Endothelial cell of umbilical vein (primary cell): ENCODE measurements at regions not wholly inside any gene's neighbourhood (a gene's known extent, or its start where the extent isn't known, plus 50 kb on each side); places are given as distances from the start of the nearest gene placed in this dataset.

Source experiments
- BruUV-seq: library from RNA; stranded (reverse); fragments of 400-500 nt; replicated peaks from 2 replicates; lab custom pipeline; 2021; lab: Mats Ljungman, UMichigan
- CTCF ChIA-PET: fragments of 300-600, 350-600 bp; sonication (Branson Sonifier 250); formaldehyde crosslinking; loops from one replicate; lab custom pipeline; 2021; ENCODE audit warnings: antibody characterized with exemption, inconsistent platforms; lab: Charles Lee
- POLR2A ChIA-PET: fragments of 300-600, 350-600 bp; sonication (Branson Sonifier 250); formaldehyde crosslinking; loops from one replicate; lab custom pipeline; 2021; ENCODE audit warnings: antibody characterized with exemption, inconsistent platforms; lab: Charles Lee
- DNase-seq: peaks from one replicate; pipeline ENCODE4 v3.0.0-alpha.2; 2011; ENCODE audit warnings: low read depth, low spot score
- FAIRE-seq: peaks from 2 replicates; lab custom pipeline; 2011; peaks lifted over from hg19 to GRCh38; lab: Jason Lieb, UNC
- H2AFZ ChIP-seq: 2 replicates; pipeline ENCODE4 v1.6.0; 2012; ENCODE audit warnings: low read depth, low read length, control low read depth, inconsistent platforms
- H3K27ac ChIP-seq: 2 replicates; pipeline ENCODE4 v1.5.1; 2011; ENCODE audit warnings: low read depth, mild to moderate bottlenecking, control low read depth, low read length, moderate library complexity; ENCODE audit not compliant: insufficient read depth
- H3K27me3 ChIP-seq, 2 experiments: 2 replicates each; pipeline versions ENCODE4 v1.6.0 to v1.6.1; 2011; ENCODE audit warnings: low read length in 2 of 2, mixed read lengths in 1 of 2; ENCODE audit not compliant: control insufficient read depth in 2 of 2, insufficient read depth in 2 of 2
- H3K36me3 ChIP-seq, 2 experiments: 2 replicates in 1 of 2; 3 replicates in 1 of 2; pipeline ENCODE4 v1.5.1; 2011; ENCODE audit warnings: low read length in 2 of 2, mild to moderate bottlenecking in 1 of 2, moderate library complexity in 1 of 2; ENCODE audit not compliant: control insufficient read depth in 2 of 2, insufficient read depth in 2 of 2; ENCODE audit errors: extremely low read depth in 1 of 2
- H3K4me1 ChIP-seq: 3 replicates; pipeline ENCODE4 v1.5.1; 2011; ENCODE audit warnings: mild to moderate bottlenecking, low read length; ENCODE audit not compliant: control insufficient read depth, insufficient read depth; ENCODE audit errors: extremely low read depth
- H3K4me2 ChIP-seq: 2 replicates; pipeline ENCODE4 v1.6.1; 2011; ENCODE audit warnings: low read length, control low read depth, mixed read lengths; ENCODE audit not compliant: insufficient read depth
- H3K4me3 ChIP-seq, 3 experiments: fragments of 200-600 bp in 1 of 3; sonication (generic), shearing (Covaris generic) in 1 of 3; replicated peaks in 1 of 3; 2 replicates each; pipeline ENCODE4 v1.5.1; 2011 to 2016; ENCODE audit warnings: control low read depth in 3 of 3, low read length in 3 of 3, mild to moderate bottlenecking in 2 of 3, inconsistent platforms in 1 of 3, low read depth in 1 of 3, moderate library complexity in 1 of 3; ENCODE audit not compliant: insufficient read depth in 1 of 3
- H3K79me2 ChIP-seq: 2 replicates; pipeline ENCODE4 v1.6.0; 2012; ENCODE audit warnings: low read length, inconsistent platforms; ENCODE audit not compliant: control insufficient read depth, insufficient read depth
- H3K9ac ChIP-seq: replicated peaks from 2 replicates; pipeline ENCODE3; 2011; ENCODE audit warnings: low read length, control low read depth; ENCODE audit not compliant: insufficient read depth; ENCODE audit errors: extremely low read depth
- H3K9me1 ChIP-seq: replicated peaks from 3 replicates; pipeline ENCODE4 v1.6.0; 2011; ENCODE audit warnings: mild to moderate bottlenecking, low read length; ENCODE audit not compliant: control insufficient read depth, insufficient read depth; ENCODE audit errors: extremely low read depth
- H3K9me3 ChIP-seq: replicated peaks from 2 replicates; pipeline ENCODE4 v1.5.1; 2012; ENCODE audit warnings: low read length, inconsistent platforms; ENCODE audit not compliant: control insufficient read depth, insufficient read depth
- H4K20me1 ChIP-seq: replicated peaks from 2 replicates; pipeline ENCODE3; 2011; ENCODE audit warnings: mild to moderate bottlenecking, low read length; ENCODE audit not compliant: control insufficient read depth, insufficient read depth; ENCODE audit errors: extremely low read depth
- EZH2 ChIP-seq: IDR thresholded peaks from 2 replicates; pipeline ENCODE4 v1.6.1; 2012; ENCODE audit warnings: borderline replicate concordance, low read depth, mild to moderate bottlenecking, moderate library complexity, low read length, inconsistent platforms; ENCODE audit not compliant: severe bottlenecking
- FOS ChIP-seq: IDR thresholded peaks from 2 replicates; pipeline ENCODE4 v1.6.1; 2011; ENCODE audit warnings: mild to moderate bottlenecking, low read length, moderate library complexity, borderline replicate concordance; ENCODE audit not compliant: insufficient read depth
- GATA2 ChIP-seq: IDR thresholded peaks from 2 replicates; pipeline ENCODE4 v1.7.0; 2011; ENCODE audit warnings: low read depth, mild to moderate bottlenecking, moderate library complexity, mixed read lengths, low read length; ENCODE audit not compliant: insufficient read length, insufficient read depth
- JUN ChIP-seq: IDR thresholded peaks from 2 replicates; pipeline ENCODE4 v1.6.1; 2011; ENCODE audit warnings: borderline replicate concordance, low read depth; ENCODE audit not compliant: insufficient read length, insufficient read depth
- MYC ChIP-seq: IDR thresholded peaks from one replicate; pipeline ENCODE4 v1.6.1; 2011; ENCODE audit warnings: mild to moderate bottlenecking, low read depth, low read length
- POLR2A ChIP-seq: IDR thresholded peaks from 2 replicates; pipeline ENCODE4 v1.6.1; 2012; ENCODE audit warnings: low read depth, mild to moderate bottlenecking, control low read depth, low read length
- POLR2AphosphoS5 ChIP-seq: IDR thresholded peaks from 2 replicates; pipeline ENCODE4 v1.6.1; 2012; ENCODE audit warnings: low read depth, mild to moderate bottlenecking, control low read depth, low read length, moderate library complexity; ENCODE audit not compliant: insufficient read depth
- dilution Hi-C: fragments of 300-500 bp; cut with MboI; formaldehyde crosslinking; loops from one replicate; pipeline ENCODE4 v1.15.0; 2019; ENCODE audit warnings: low sequenced_read_pairs; ENCODE audit not compliant: extremely low pct_ligation_motif_present
- intact Hi-C: fragments of 100-400 bp; cut with micrococcal nuclease; formaldehyde crosslinking; loops from one replicate; pipeline ENCODE4 v1.10.0; 2022
- TF ChIP-seq, protein P1 (sequence below): IDR thresholded peaks from 2 replicates; pipeline ENCODE4 v1.6.1; 2011; ENCODE audit not compliant: insufficient read depth, insufficient read length
- TF ChIP-seq, protein P2 (sequence below), 2 donors: IDR thresholded peaks; 1 replicate in 1 of 2; 2 replicates in 1 of 2; pipeline ENCODE4 v1.5.1; 2011; ENCODE audit warnings: low read length in 2 of 2, mild to moderate bottlenecking in 2 of 2, moderate library complexity in 2 of 2, control low read depth in 1 of 2, inconsistent platforms in 1 of 2, low read depth in 1 of 2; ENCODE audit not compliant: insufficient read depth in 1 of 2; ENCODE audit errors: extremely low read depth in 1 of 2

GRCh38 chr12:75721796-75722195, 210.4 kb upstream of the KRR1 start:
- FAIRE-seq (no peak), DNase-seq (peak; percentile 32)
- Histone ChIP-seq H4K20me1 (no peaks in the 10 kb centered on the region), H3K4me3 (no peak overlapping the region), H3K4me1 (peaks cover 46% of the 10 kb centered on the region), H3K79me2 (no peaks in the 10 kb centered on the region), H3K27ac (peak overlapping the region; percentile 92), H3K4me2 (no peak overlapping the region), H3K36me3 (no peaks in the 10 kb centered on the region), H3K9ac (peak overlapping the region; percentile 58), H2AFZ (peak overlapping the region; percentile 17), H3K9me3 (no peaks in the 10 kb centered on the region), H3K27me3 (no peaks in the 10 kb centered on the region), H3K9me1 (no peaks in the 10 kb centered on the region)
- intact Hi-C loops = loop anchor here (1.0 to 10.0 kb wide), 4 partner anchors 14 to 733 kb away; partner anchors contain the start of gene PHLDA1
- no TSS peak for BruUV-seq
- no peak for TF ChIP-seq EZH2
- TF ChIP-seq POLR2A = no peak
- no peak for TF ChIP-seq GATA2
- TF ChIP-seq POLR2AphosphoS5 = no peak
- no peak for TF ChIP-seq FOS
- no peak for TF ChIP-seq JUN
- TF ChIP-seq, protein P1, sequence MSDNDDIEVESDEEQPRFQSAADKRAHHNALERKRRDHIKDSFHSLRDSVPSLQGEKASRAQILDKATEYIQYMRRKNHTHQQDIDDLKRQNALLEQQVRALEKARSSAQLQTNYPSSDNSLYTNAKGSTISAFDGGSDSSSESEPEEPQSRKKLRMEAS = no peak
- TF ChIP-seq MYC = no peak
- TF ChIP-seq, protein P2, sequence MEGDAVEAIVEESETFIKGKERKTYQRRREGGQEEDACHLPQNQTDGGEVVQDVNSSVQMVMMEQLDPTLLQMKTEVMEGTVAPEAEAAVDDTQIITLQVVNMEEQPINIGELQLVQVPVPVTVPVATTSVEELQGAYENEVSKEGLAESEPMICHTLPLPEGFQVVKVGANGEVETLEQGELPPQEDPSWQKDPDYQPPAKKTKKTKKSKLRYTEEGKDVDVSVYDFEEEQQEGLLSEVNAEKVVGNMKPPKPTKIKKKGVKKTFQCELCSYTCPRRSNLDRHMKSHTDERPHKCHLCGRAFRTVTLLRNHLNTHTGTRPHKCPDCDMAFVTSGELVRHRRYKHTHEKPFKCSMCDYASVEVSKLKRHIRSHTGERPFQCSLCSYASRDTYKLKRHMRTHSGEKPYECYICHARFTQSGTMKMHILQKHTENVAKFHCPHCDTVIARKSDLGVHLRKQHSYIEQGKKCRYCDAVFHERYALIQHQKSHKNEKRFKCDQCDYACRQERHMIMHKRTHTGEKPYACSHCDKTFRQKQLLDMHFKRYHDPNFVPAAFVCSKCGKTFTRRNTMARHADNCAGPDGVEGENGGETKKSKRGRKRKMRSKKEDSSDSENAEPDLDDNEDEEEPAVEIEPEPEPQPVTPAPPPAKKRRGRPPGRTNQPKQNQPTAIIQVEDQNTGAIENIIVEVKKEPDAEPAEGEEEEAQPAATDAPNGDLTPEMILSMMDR (IDR thresholded peaks at IDR 0.05; ENCODE audit: extremely low read depth in 1 of 2, insufficient read depth in 1 of 2, low read depth in 1 of 2, low read length in 2 of 2) = no peak
- POLR2A ChIA-PET = no interaction called here
- dilution Hi-C loops = no loop called here
- CTCF ChIA-PET = interaction anchor here (0.6 to 1.9 kb wide), 3 partner anchors 11 to 310 kb away, joined by 3 to 5 read pairs (median 5); partner anchors contain the start of gene PHLDA1
